SK-N-SH treated with all-trans-retinoic acid at 6 μM for 48 hours (cell line): ENCODE measurements at regions not wholly inside any gene's neighbourhood (a gene's known extent, or its start where the extent isn't known, plus 50 kb on each side); places are given as distances from the start of the nearest gene placed in this dataset.

Experiments
- ATAC-seq: fragments of 200-7000 bp; cut with Tn5 transposase; 3 replicates; pipeline ENCODE4 v1.9.1; 2020; ENCODE audit warnings: mild to moderate bottlenecking, moderate library complexity
- ARNTL ChIP-seq: fragments of 450-650 bp; formaldehyde crosslinking; IDR thresholded peaks from 2 replicates; pipeline ENCODE4 v1.5.0; 2020; ENCODE audit warnings: low read depth, mild to moderate bottlenecking, moderate library complexity, borderline replicate concordance
- BACH2 ChIP-seq: fragments of 250-450 bp; sonication (Bioruptor Pico); IDR thresholded peaks from 2 replicates; pipeline ENCODE4 v1.9.0; 2021; ENCODE audit warnings: mild to moderate bottlenecking, borderline replicate concordance
- CREB5 ChIP-seq: fragments of 250-450 bp; sonication (Bioruptor Pico); IDR thresholded peaks from 2 replicates; pipeline ENCODE4 v1.5.1; 2020; ENCODE audit warnings: low read depth, mild to moderate bottlenecking, moderate library complexity
- CSDC2 ChIP-seq: fragments of 250-450 bp; sonication (Bioruptor Pico); IDR thresholded peaks from 2 replicates; pipeline ENCODE4 v1.5.0; 2020; ENCODE audit warnings: mild to moderate bottlenecking, moderate library complexity
- ISL1 ChIP-seq: fragments of 250-450 bp; sonication (Bioruptor Pico); IDR thresholded peaks from 2 replicates; pipeline ENCODE4 v2.1.2; 2022; ENCODE audit warnings: mild to moderate bottlenecking, moderate library complexity
- OSR1 ChIP-seq: fragments of 250-450 bp; sonication (Bioruptor Pico); IDR thresholded peaks from 2 replicates; pipeline ENCODE4 v1.8.0; 2022; ENCODE audit warnings: moderate library complexity, mild to moderate bottlenecking, inconsistent platforms
- POU6F1 ChIP-seq: fragments of 250-450 bp; sonication (Bioruptor Pico); IDR thresholded peaks from 2 replicates; pipeline ENCODE4 v1.8.0; 2021; ENCODE audit warnings: low read depth, mild to moderate bottlenecking, moderate library complexity, borderline replicate concordance
- PPARA ChIP-seq: fragments of 250-450 bp; sonication (Bioruptor Pico); IDR thresholded peaks from 2 replicates; pipeline ENCODE4 v1.5.0; 2020; ENCODE audit warnings: mild to moderate bottlenecking, borderline replicate concordance
- RARB ChIP-seq: fragments of 250-450 bp; sonication (Bioruptor Pico); IDR thresholded peaks from 2 replicates; pipeline ENCODE4 v1.8.0; 2021; ENCODE audit warnings: mild to moderate bottlenecking, moderate library complexity
- SNAI2 ChIP-seq: fragments of 250-450 bp; sonication (Bioruptor Pico); IDR thresholded peaks from 2 replicates; pipeline ENCODE4 v1.5.0; 2020; ENCODE audit warnings: mild to moderate bottlenecking, moderate library complexity
- TCF4 ChIP-seq: fragments of 250-450 bp; sonication (Bioruptor Pico); IDR thresholded peaks from 2 replicates; pipeline ENCODE4 v1.8.0; 2021; ENCODE audit warnings: mild to moderate bottlenecking, moderate library complexity, borderline replicate concordance
- TOX ChIP-seq: fragments of 250-450 bp; sonication (Bioruptor Pico); IDR thresholded peaks from 2 replicates; pipeline ENCODE4 v1.8.0; 2021; ENCODE audit warnings: mild to moderate bottlenecking, moderate library complexity, borderline replicate concordance
- TSHZ2 ChIP-seq: fragments of 250-450 bp; sonication (Bioruptor Pico); IDR thresholded peaks from 2 replicates; pipeline ENCODE4 v1.5.0; 2020; ENCODE audit warnings: mild to moderate bottlenecking, moderate library complexity
- ZC3H10 ChIP-seq: fragments of 250-450 bp; sonication (Bioruptor Pico); IDR thresholded peaks from 2 replicates; pipeline ENCODE4 v1.5.1; 2021; ENCODE audit warnings: mild to moderate bottlenecking, moderate library complexity
- ZFP3 ChIP-seq: fragments of 250-450 bp; sonication (Bioruptor Pico); IDR thresholded peaks from 2 replicates; pipeline ENCODE4 v1.5.0; 2020; ENCODE audit warnings: mild to moderate bottlenecking, moderate library complexity
- ZFP30 ChIP-seq: fragments of 450-650 bp; formaldehyde crosslinking; IDR thresholded peaks from 2 replicates; pipeline ENCODE4 v1.5.0; 2022; ENCODE audit warnings: mild to moderate bottlenecking, moderate library complexity
- ZNF565 ChIP-seq: fragments of 450-650 bp; formaldehyde crosslinking; conservative IDR thresholded peaks from 2 replicates; pipeline ENCODE4 v1.5.0; 2020; ENCODE audit warnings: low read depth, mild to moderate bottlenecking, moderate library complexity
- ZNF70 ChIP-seq: fragments of 450-650 bp; formaldehyde crosslinking; IDR thresholded peaks from 2 replicates; pipeline ENCODE4 v1.5.0; 2020; ENCODE audit warnings: mild to moderate bottlenecking, moderate library complexity
- ZNF8 ChIP-seq: fragments of 450-650 bp; formaldehyde crosslinking; IDR thresholded peaks from 2 replicates; pipeline ENCODE4 v1.5.0; 2020; ENCODE audit warnings: mild to moderate bottlenecking, moderate library complexity
- TF ChIP-seq, protein P1 (sequence below): fragments of 250-450 bp; sonication (Bioruptor Pico); IDR thresholded peaks from 2 replicates; pipeline ENCODE4 v1.5.1; 2021; ENCODE audit warnings: mild to moderate bottlenecking, moderate library complexity
- TF ChIP-seq, protein P2 (sequence below): fragments of 250-450 bp; sonication (Bioruptor Pico); IDR thresholded peaks from 2 replicates; pipeline ENCODE4 v1.8.0; 2020; ENCODE audit warnings: mild to moderate bottlenecking, moderate library complexity, borderline replicate concordance

DNA sequence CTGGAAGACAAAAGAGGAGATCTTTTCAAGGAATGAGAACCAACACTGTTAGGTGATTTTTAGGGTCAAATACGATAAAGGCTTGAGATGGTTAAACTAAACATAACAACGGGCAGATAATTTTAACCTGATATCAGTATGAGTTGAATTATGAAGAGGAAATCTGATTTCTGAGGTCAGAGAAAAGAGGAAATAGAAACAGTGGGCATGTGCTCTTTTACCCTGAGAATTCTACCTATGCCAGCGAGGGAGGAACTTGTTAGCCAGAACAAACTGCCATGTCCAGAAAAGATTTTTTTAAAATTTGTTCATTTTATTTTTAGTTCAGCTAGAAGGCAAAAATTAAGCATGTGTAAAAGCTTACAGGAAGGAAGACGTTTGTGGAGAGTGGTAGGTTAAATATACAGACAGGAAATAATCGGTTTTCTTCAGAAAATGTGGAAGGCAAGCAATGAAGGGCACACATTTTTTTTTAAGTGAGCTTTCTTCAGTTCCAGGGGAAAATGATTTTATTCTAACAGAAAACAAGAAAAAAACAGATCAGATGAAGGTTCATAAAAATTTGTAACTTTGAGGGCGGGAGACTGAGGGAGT is 1745.3 kb downstream of the MRPL39 start:
- TF ChIP-seq, protein P1, sequence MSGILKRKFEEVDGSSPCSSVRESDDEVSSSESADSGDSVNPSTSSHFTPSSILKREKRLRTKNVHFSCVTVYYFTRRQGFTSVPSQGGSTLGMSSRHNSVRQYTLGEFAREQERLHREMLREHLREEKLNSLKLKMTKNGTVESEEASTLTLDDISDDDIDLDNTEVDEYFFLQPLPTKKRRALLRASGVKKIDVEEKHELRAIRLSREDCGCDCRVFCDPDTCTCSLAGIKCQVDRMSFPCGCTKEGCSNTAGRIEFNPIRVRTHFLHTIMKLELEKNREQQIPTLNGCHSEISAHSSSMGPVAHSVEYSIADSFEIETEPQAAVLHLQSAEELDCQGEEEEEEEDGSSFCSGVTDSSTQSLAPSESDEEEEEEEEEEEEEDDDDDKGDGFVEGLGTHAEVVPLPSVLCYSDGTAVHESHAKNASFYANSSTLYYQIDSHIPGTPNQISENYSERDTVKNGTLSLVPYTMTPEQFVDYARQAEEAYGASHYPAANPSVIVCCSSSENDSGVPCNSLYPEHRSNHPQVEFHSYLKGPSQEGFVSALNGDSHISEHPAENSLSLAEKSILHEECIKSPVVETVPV = no peak
- TF ChIP-seq, protein P2, sequence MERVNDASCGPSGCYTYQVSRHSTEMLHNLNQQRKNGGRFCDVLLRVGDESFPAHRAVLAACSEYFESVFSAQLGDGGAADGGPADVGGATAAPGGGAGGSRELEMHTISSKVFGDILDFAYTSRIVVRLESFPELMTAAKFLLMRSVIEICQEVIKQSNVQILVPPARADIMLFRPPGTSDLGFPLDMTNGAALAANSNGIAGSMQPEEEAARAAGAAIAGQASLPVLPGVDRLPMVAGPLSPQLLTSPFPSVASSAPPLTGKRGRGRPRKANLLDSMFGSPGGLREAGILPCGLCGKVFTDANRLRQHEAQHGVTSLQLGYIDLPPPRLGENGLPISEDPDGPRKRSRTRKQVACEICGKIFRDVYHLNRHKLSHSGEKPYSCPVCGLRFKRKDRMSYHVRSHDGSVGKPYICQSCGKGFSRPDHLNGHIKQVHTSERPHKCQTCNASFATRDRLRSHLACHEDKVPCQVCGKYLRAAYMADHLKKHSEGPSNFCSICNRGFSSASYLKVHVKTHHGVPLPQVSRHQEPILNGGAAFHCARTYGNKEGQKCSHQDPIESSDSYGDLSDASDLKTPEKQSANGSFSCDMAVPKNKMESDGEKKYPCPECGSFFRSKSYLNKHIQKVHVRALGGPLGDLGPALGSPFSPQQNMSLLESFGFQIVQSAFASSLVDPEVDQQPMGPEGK (CRISPR knock-in tag) = no peak
- TF ChIP-seq OSR1 = no peak
- TF ChIP-seq ZFP30 = no peak
- no peak for TF ChIP-seq ARNTL (CRISPR knock-in tag)
- TF ChIP-seq CSDC2 = no peak
- no peak for TF ChIP-seq TSHZ2 (CRISPR knock-in tag)
- TF ChIP-seq RARB (CRISPR knock-in tag) = no peak
- TF ChIP-seq POU6F1 = no peak
- TF ChIP-seq BACH2 = no peak
- TF ChIP-seq SNAI2 (CRISPR knock-in tag) = no peak
- no peak for TF ChIP-seq ZNF565 (CRISPR knock-in tag)
- no peak for TF ChIP-seq ZNF70 (CRISPR knock-in tag)
- TF ChIP-seq TOX (CRISPR knock-in tag) = no peak
- TF ChIP-seq ISL1 (CRISPR knock-in tag) = no peak
- no peak for TF ChIP-seq ZNF8 (CRISPR knock-in tag)
- no peak for TF ChIP-seq ZC3H10 (CRISPR knock-in tag)
- no peak for TF ChIP-seq ZFP3
- TF ChIP-seq CREB5 (CRISPR knock-in tag) = no peak
- TF ChIP-seq, all 23 proteins: peak for 0
- ATAC-seq = no peak

GRCh38 chr21:23858878-23859277 is 1748.4 kb downstream of the MRPL39 start:
- no peak for ATAC-seq
- no peak for TF ChIP-seq ZNF70 (CRISPR knock-in tag)
- TF ChIP-seq ARNTL (CRISPR knock-in tag) = no peak
- no peak for TF ChIP-seq CSDC2
- no peak for TF ChIP-seq CREB5 (CRISPR knock-in tag)
- no peak for TF ChIP-seq BACH2
- TF ChIP-seq RARB (CRISPR knock-in tag) = no peak
- no peak for TF ChIP-seq ISL1 (CRISPR knock-in tag)
- TF ChIP-seq TSHZ2 (CRISPR knock-in tag) = no peak
- no peak for TF ChIP-seq SNAI2 (CRISPR knock-in tag)
- TF ChIP-seq TCF4 (CRISPR knock-in tag) = no peak
- TF ChIP-seq PPARA (CRISPR knock-in tag) = no peak
- no peak for TF ChIP-seq ZNF565 (CRISPR knock-in tag)
